Neural cell (in vitro differentiated cells): ENCODE measurements at regions not wholly inside any gene's neighbourhood (a gene's known extent, or its start where the extent isn't known, plus 50 kb on each side); places are given as distances from the start of the nearest gene placed in this dataset.

Experiments
- EP300 ChIP-seq: fragments of 450-650 bp; conservative IDR thresholded peaks from 2 replicates; pipeline ENCODE4 v1.6.1; 2014; ENCODE audit warnings: antibody characterized with exemption, mild to moderate bottlenecking, moderate library complexity; ENCODE audit not compliant: poor library complexity, severe bottlenecking
- EZH2 ChIP-seq: fragments of 200-600, 300-800 bp; shearing (Covaris generic), sonication (generic); IDR thresholded peaks from 2 replicates; pipeline ENCODE4 v1.6.1; 2014; ENCODE audit warnings: antibody characterized with exemption, low read length, borderline replicate concordance, mild to moderate bottlenecking; ENCODE audit not compliant: insufficient read depth, poor library complexity, severe bottlenecking
- MXI1 ChIP-seq: fragments of 450-650 bp; conservative IDR thresholded peaks from 2 replicates; pipeline ENCODE4 v1.6.1; 2014; ENCODE audit warnings: antibody characterized with exemption, mild to moderate bottlenecking; ENCODE audit not compliant: poor library complexity, severe bottlenecking
- POLR2AphosphoS5 ChIP-seq: IDR thresholded peaks from 2 replicates; pipeline ENCODE4 v1.6.1; 2012
- RAD21 ChIP-seq: fragments of 450-650 bp; conservative IDR thresholded peaks from 2 replicates; pipeline ENCODE4 v1.6.1; 2014; ENCODE audit warnings: antibody characterized with exemption, mild to moderate bottlenecking, moderate library complexity
- SMC3 ChIP-seq: fragments of 450-650 bp; conservative IDR thresholded peaks from 2 replicates; pipeline ENCODE4 v1.6.1; 2014; ENCODE audit warnings: antibody characterized with exemption, mild to moderate bottlenecking, moderate library complexity; ENCODE audit not compliant: poor library complexity
- TAF1 ChIP-seq: IDR thresholded peaks from 2 replicates; pipeline ENCODE4 v1.6.1; 2012; ENCODE audit warnings: low read depth
- TF ChIP-seq, protein P1 (sequence below): fragments of 450-650 bp; IDR thresholded peaks from 2 replicates; pipeline ENCODE4 v1.5.1; 2014; ENCODE audit warnings: antibody characterized with exemption, mild to moderate bottlenecking, moderate library complexity; ENCODE audit not compliant: poor library complexity, severe bottlenecking
- TF ChIP-seq, protein P2 (sequence below): IDR thresholded peaks from 2 replicates; pipeline ENCODE4 v1.6.1; 2012; ENCODE audit warnings: borderline replicate concordance

DNA sequence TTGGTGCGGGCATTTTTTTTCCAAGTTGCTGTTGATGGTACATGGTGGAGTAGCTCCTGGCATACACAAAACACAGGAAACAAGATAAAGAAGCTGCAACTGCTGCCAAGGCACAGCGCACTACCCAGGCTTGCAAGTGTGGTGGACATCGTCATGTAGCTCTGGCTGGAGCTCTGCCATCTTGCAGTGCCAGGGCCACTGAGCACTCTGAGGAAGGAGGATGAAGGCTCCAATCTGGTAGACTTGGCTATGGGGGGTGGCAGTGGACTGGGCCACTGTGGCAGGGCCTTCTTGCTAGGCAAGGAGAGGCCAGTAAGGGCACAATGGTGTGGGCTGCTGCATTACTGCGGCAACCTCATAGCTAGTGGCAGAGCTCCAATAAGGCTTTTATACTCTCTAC lies 263.5 kb downstream of the CENPW start:
- TF ChIP-seq EP300, result no peak
- TF ChIP-seq, protein P1, sequence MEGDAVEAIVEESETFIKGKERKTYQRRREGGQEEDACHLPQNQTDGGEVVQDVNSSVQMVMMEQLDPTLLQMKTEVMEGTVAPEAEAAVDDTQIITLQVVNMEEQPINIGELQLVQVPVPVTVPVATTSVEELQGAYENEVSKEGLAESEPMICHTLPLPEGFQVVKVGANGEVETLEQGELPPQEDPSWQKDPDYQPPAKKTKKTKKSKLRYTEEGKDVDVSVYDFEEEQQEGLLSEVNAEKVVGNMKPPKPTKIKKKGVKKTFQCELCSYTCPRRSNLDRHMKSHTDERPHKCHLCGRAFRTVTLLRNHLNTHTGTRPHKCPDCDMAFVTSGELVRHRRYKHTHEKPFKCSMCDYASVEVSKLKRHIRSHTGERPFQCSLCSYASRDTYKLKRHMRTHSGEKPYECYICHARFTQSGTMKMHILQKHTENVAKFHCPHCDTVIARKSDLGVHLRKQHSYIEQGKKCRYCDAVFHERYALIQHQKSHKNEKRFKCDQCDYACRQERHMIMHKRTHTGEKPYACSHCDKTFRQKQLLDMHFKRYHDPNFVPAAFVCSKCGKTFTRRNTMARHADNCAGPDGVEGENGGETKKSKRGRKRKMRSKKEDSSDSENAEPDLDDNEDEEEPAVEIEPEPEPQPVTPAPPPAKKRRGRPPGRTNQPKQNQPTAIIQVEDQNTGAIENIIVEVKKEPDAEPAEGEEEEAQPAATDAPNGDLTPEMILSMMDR, result no peak
- no peak for TF ChIP-seq EZH2
- no peak for TF ChIP-seq RAD21
- TF ChIP-seq MXI1, result no peak
- TF ChIP-seq, protein P2, sequence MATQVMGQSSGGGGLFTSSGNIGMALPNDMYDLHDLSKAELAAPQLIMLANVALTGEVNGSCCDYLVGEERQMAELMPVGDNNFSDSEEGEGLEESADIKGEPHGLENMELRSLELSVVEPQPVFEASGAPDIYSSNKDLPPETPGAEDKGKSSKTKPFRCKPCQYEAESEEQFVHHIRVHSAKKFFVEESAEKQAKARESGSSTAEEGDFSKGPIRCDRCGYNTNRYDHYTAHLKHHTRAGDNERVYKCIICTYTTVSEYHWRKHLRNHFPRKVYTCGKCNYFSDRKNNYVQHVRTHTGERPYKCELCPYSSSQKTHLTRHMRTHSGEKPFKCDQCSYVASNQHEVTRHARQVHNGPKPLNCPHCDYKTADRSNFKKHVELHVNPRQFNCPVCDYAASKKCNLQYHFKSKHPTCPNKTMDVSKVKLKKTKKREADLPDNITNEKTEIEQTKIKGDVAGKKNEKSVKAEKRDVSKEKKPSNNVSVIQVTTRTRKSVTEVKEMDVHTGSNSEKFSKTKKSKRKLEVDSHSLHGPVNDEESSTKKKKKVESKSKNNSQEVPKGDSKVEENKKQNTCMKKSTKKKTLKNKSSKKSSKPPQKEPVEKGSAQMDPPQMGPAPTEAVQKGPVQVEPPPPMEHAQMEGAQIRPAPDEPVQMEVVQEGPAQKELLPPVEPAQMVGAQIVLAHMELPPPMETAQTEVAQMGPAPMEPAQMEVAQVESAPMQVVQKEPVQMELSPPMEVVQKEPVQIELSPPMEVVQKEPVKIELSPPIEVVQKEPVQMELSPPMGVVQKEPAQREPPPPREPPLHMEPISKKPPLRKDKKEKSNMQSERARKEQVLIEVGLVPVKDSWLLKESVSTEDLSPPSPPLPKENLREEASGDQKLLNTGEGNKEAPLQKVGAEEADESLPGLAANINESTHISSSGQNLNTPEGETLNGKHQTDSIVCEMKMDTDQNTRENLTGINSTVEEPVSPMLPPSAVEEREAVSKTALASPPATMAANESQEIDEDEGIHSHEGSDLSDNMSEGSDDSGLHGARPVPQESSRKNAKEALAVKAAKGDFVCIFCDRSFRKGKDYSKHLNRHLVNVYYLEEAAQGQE, result no peak
- no peak for TF ChIP-seq POLR2AphosphoS5
- no peak for TF ChIP-seq TAF1
- TF ChIP-seq SMC3, result no peak
